ENCODE measurements at regions not wholly inside any gene's neighbourhood (a gene's known extent, or its start where the extent isn't known, plus 50 kb on each side); places are given as distances from the start of the nearest gene placed in this dataset.

GRCh38 chr1:188241629-188242028 lies 1412.9 kb downstream of the PLA2G4A start:
- no peak for DNase-seq

GRCh38 chr1:188243456-188243855 lies 1414.7 kb downstream of the PLA2G4A start:
- no peak for DNase-seq

GRCh38 chr1:188244681-188245080 lies 1415.9 kb downstream of the PLA2G4A start:
- no peak for DNase-seq

GRCh38 chr1:188247255-188247654 lies 1418.5 kb downstream of the PLA2G4A start:
- no peak for DNase-seq

- no peak for DNase-seq
Observed at GRCh38 chr1:188249811-188250210, 1421.1 kb downstream of the PLA2G4A start.

- DNase-seq, result no peak
Observed at GRCh38 chr1:188251036-188251435, 1422.3 kb downstream of the PLA2G4A start.

GRCh38 chr1:188261849-188262248 lies 1433.1 kb downstream of the PLA2G4A start:
- no peak for DNase-seq

GRCh38 chr1:188269956-188270355 lies 1441.2 kb downstream of the PLA2G4A start:
- DNase-seq, result no peak

GRCh38 chr1:188270497-188270896 lies 1441.7 kb downstream of the PLA2G4A start:
- no peak for DNase-seq

GRCh38 chr1:188277771-188278170 lies 1449.0 kb downstream of the PLA2G4A start:
- DNase-seq, result no peak

GRCh38 chr1:188281921-188282320 lies 1453.2 kb downstream of the PLA2G4A start:
- no peak for DNase-seq

GRCh38 chr1:188295157-188295556 lies 1466.4 kb downstream of the PLA2G4A start:
- DNase-seq, result no peak

GRCh38 chr1:188302746-188303145 lies 1474.0 kb downstream of the PLA2G4A start:
- no peak for DNase-seq

- no peak for DNase-seq
Observed at GRCh38 chr1:188314557-188315137, 1485.9 kb downstream of the PLA2G4A start.

GRCh38 chr1:188317894-188318293 lies 1489.1 kb downstream of the PLA2G4A start:
- no peak for DNase-seq

- DNase-seq, result no peak
Observed at GRCh38 chr1:188325211-188325610, 1496.5 kb downstream of the PLA2G4A start.

- DNase-seq, result no peak
Observed at GRCh38 chr1:188343914-188344313, 1515.2 kb downstream of the PLA2G4A start.

- no peak for DNase-seq
Observed at GRCh38 chr1:188350104-188350503, 1521.4 kb downstream of the PLA2G4A start.

- DNase-seq, result no peak
Observed at GRCh38 chr1:188355082-188355481, 1526.3 kb downstream of the PLA2G4A start.

- no peak for DNase-seq
Observed at GRCh38 chr1:188355847-188356246, 1527.1 kb downstream of the PLA2G4A start.

GRCh38 chr1:188359315-188359714 lies 1530.6 kb downstream of the PLA2G4A start:
- no peak for DNase-seq

GRCh38 chr1:188363943-188364342 lies 1535.2 kb downstream of the PLA2G4A start:
- no peak for DNase-seq

- DNase-seq, result no peak
Observed at GRCh38 chr1:188364927-188365449, 1536.2 kb downstream of the PLA2G4A start.

GRCh38 chr1:188365874-188366273 lies 1537.1 kb downstream of the PLA2G4A start:
- DNase-seq, result no peak

GRCh38 chr1:188367661-188368060 lies 1538.9 kb downstream of the PLA2G4A start:
- DNase-seq, result no peak
